HepG2 (cell line): ENCODE measurements at regions not wholly inside any gene's neighbourhood (a gene's known extent, or its start where the extent isn't known, plus 50 kb on each side); places are given as distances from the start of the nearest gene placed in this dataset.

Source experiments
- ARNT ChIP-seq: fragments of 450-650 bp; IDR thresholded peaks from 2 replicates; pipeline ENCODE4 v1.6.1; 2017
- ATF4 ChIP-seq, 2 experiments: fragments of 450-650 bp in 1 of 2; sonication (generic) in 1 of 2; formaldehyde crosslinking; IDR thresholded peaks; 2 replicates each; pipeline versions ENCODE4 v1.5.0 to v1.8.0; 2020 to 2022; ENCODE audit warnings: mild to moderate bottlenecking in 1 of 2, missing genetic modification reagents in 1 of 2
- ATM ChIP-seq: fragments of 450-650 bp; IDR thresholded peaks from 2 replicates; pipeline ENCODE4 v1.7.1; 2017; ENCODE audit warnings: mild to moderate bottlenecking, borderline replicate concordance
- CEBPB ChIP-seq: IDR thresholded peaks from 2 replicates; pipeline ENCODE4 v1.6.1; 2011; ENCODE audit warnings: low read depth, low read length, improper control_type of control experiment, borderline replicate concordance
- CEBPG ChIP-seq: IDR thresholded peaks from 2 replicates; pipeline ENCODE4 v1.6.1; 2016
- EP300 ChIP-seq, 3 experiments: sonication (generic) in 1 of 3; formaldehyde crosslinking in 1 of 3; IDR thresholded peaks; 2 replicates each; pipeline versions ENCODE4 v1.5.1 to v1.6.1; 2011 to 2020; ENCODE audit warnings: low read depth in 2 of 3, low read length in 2 of 3, borderline replicate concordance in 1 of 3, improper control_type of control experiment in 1 of 3, mild to moderate bottlenecking in 1 of 3, missing genetic modification reagents in 1 of 3, moderate library complexity in 1 of 3
- FOXP4 ChIP-seq: sonication (generic); formaldehyde crosslinking; IDR thresholded peaks from 2 replicates; pipeline ENCODE4 v1.4.0; 2020; ENCODE audit warnings: missing genetic modification reagents
- GATAD2A ChIP-seq: IDR thresholded peaks from 2 replicates; pipeline ENCODE4 v1.6.1; 2016
- GMEB1 ChIP-seq: sonication (generic); formaldehyde crosslinking; IDR thresholded peaks from 2 replicates; pipeline ENCODE4 v1.5.1; 2020; ENCODE audit warnings: missing genetic modification reagents, mild to moderate bottlenecking, borderline replicate concordance
- GTF3A ChIP-seq: sonication (generic); formaldehyde crosslinking; conservative IDR thresholded peaks from 2 replicates; pipeline ENCODE4 v1.4.0; 2020; ENCODE audit warnings: mild to moderate bottlenecking, missing genetic modification reagents
- JUNB ChIP-seq: sonication (generic); formaldehyde crosslinking; IDR thresholded peaks from 2 replicates; pipeline ENCODE4 v1.8.0; 2022; ENCODE audit warnings: missing genetic modification reagents, mild to moderate bottlenecking, borderline replicate concordance
- KAT7 ChIP-seq: IDR thresholded peaks from 2 replicates; pipeline ENCODE4 v1.6.1; 2018; ENCODE audit warnings: borderline replicate concordance, missing compliant biosample characterization
- MED1 ChIP-seq: sonication (generic); formaldehyde crosslinking; IDR thresholded peaks from 2 replicates; pipeline ENCODE4 v1.4.0; 2020; ENCODE audit warnings: missing genetic modification reagents
- NCOA1 ChIP-seq: sonication (generic); formaldehyde crosslinking; IDR thresholded peaks from 2 replicates; pipeline ENCODE4 v1.9.0; 2021; ENCODE audit warnings: missing genetic modification reagents
- POLR2AphosphoS2 ChIP-seq: IDR thresholded peaks from 2 replicates; pipeline ENCODE4 v1.6.1; 2011; ENCODE audit warnings: low read depth, low read length, improper control_type of control experiment
- RFXANK ChIP-seq: IDR thresholded peaks from 2 replicates; pipeline ENCODE4 v1.6.1; 2016
- SMARCC2 ChIP-seq: fragments of 450-650 bp; IDR thresholded peaks from 2 replicates; pipeline ENCODE4 v1.6.1; 2017; ENCODE audit warnings: antibody characterized with exemption, mild to moderate bottlenecking
- TARDBP ChIP-seq: sonication (generic); formaldehyde crosslinking; IDR thresholded peaks from 2 replicates; pipeline ENCODE4 v1.8.0; 2022; ENCODE audit warnings: mild to moderate bottlenecking, missing genetic modification reagents
- TFDP2 ChIP-seq: sonication (generic); formaldehyde crosslinking; IDR thresholded peaks from 2 replicates; pipeline ENCODE4 v1.4.0; 2020; ENCODE audit warnings: missing genetic modification reagents
- ZBTB38 ChIP-seq: sonication (generic); formaldehyde crosslinking; IDR thresholded peaks from 2 replicates; pipeline ENCODE4 v1.5.1; 2020; ENCODE audit warnings: mild to moderate bottlenecking, missing genetic modification reagents
- ZIK1 ChIP-seq: sonication (generic); formaldehyde crosslinking; IDR thresholded peaks from 2 replicates; pipeline ENCODE4 v1.5.0; 2020; ENCODE audit warnings: mild to moderate bottlenecking, low read depth, missing genetic modification reagents, borderline replicate concordance
- ZNF143 ChIP-seq: sonication (generic); formaldehyde crosslinking; IDR thresholded peaks from 2 replicates; pipeline ENCODE4 v1.4.0; 2020; ENCODE audit warnings: missing genetic modification reagents
- ZNF20 ChIP-seq: sonication (generic); formaldehyde crosslinking; IDR thresholded peaks from 2 replicates; pipeline ENCODE4 v1.4.0; 2020; ENCODE audit warnings: mild to moderate bottlenecking, moderate library complexity, missing genetic modification reagents
- ZNF205 ChIP-seq: IDR thresholded peaks from 2 replicates; pipeline ENCODE4 v1.6.1; 2018; ENCODE audit warnings: missing biosample characterization, missing genetic modification reagents
- ZNF7 ChIP-seq: IDR thresholded peaks from 2 replicates; pipeline ENCODE4 v1.6.1; 2016; ENCODE audit warnings: missing biosample characterization, missing genetic modification reagents
- ZNF747 ChIP-seq: sonication (generic); formaldehyde crosslinking; IDR thresholded peaks from 2 replicates; pipeline ENCODE4 v1.8.1; 2023; ENCODE audit warnings: missing genetic modification reagents, mild to moderate bottlenecking, borderline replicate concordance
- ZSCAN12 ChIP-seq: sonication (generic); formaldehyde crosslinking; IDR thresholded peaks from 2 replicates; pipeline ENCODE4 v1.9.0; 2021; ENCODE audit warnings: mild to moderate bottlenecking, missing genetic modification reagents

- no peak for TF ChIP-seq FOXP4
- TF ChIP-seq GATAD2A (CRISPR knock-in tag), result peak; percentile 25; the same call in 1 of the 2 replicates
- no peak for TF ChIP-seq ARNT
- no peak for TF ChIP-seq SMARCC2
- TF ChIP-seq ZIK1 (CRISPR knock-in tag), result no peak
- TF ChIP-seq ZNF143, result no peak
- TF ChIP-seq NCOA1 (CRISPR knock-in tag), result no peak
- TF ChIP-seq TFDP2 (CRISPR knock-in tag), result peak; percentile 43; the same call in 1 of the 2 replicates
- TF ChIP-seq ATM, result no peak
- TF ChIP-seq ZNF20 (CRISPR knock-in tag), result no peak
- peak; percentile 69 for TF ChIP-seq TARDBP (CRISPR knock-in tag)
- no peak for TF ChIP-seq CEBPG (CRISPR knock-in tag)
- no peak for TF ChIP-seq JUNB (CRISPR knock-in tag)
- TF ChIP-seq ZNF7 (CRISPR knock-in tag), result no peak
- TF ChIP-seq RFXANK (CRISPR knock-in tag), result no peak
- no peak for TF ChIP-seq CEBPB
- no peak for TF ChIP-seq ZNF747 (CRISPR knock-in tag)
- no peak for TF ChIP-seq EP300 (IDR thresholded peaks at IDR 0.05; ENCODE audit: low read depth in 2 of 2, low read length in 2 of 2)
- no peak for TF ChIP-seq EP300 (CRISPR knock-in tag; IDR thresholded peaks at IDR 0.05; ENCODE audit: borderline replicate concordance)
- no peak for TF ChIP-seq POLR2AphosphoS2
- TF ChIP-seq GTF3A (CRISPR knock-in tag), result 0 out of 2 replicates have a peak, but pooled peaks have one; percentile 3
- TF ChIP-seq ZSCAN12 (CRISPR knock-in tag), result peak; percentile 21; the same call in 1 of the 2 replicates
- TF ChIP-seq ATF4 (CRISPR knock-in tag; IDR thresholded peaks at IDR 0.05), result no peak
- no peak for TF ChIP-seq ZNF205 (CRISPR knock-in tag)
- TF ChIP-seq ZBTB38 (CRISPR knock-in tag), result no peak
- TF ChIP-seq GMEB1 (CRISPR knock-in tag), result peak; percentile 61; the same call in 1 of the 2 replicates
- no peak for TF ChIP-seq MED1 (CRISPR knock-in tag)
- TF ChIP-seq KAT7 (CRISPR knock-in tag), result no peak; the same call in none of the 2 replicates
Observed at GRCh38 chr6:156686995-156687788, 90.0 kb upstream of the ARID1B start (continued).
